ENCODE measurements at regions not wholly inside any gene's neighbourhood (a gene's known extent, or its start where the extent isn't known, plus 50 kb on each side); places are given as distances from the start of the nearest gene placed in this dataset.

DNA sequence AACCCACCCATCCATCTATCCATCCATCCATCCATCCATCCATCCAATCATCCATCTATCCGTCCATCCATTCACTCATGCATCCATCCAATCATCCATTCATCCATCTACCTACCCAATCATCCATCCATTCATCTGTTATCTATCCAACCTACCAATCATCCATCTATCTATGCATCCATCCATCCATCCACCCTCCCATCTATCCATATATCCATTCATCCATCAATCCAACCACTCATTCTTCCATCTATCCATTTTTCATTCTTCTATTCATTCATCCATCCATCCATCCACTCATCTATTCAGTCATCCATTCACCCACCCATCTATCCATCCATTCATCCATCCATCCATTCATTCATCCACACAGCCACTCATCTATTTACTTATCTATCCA lies 80.1 kb upstream of the SHOX start:
- Histone ChIP-seq H3K79me2 (ENCODE audit: control insufficient read depth, low read length) (no peaks in the 10 kb centered on the region), H3K9me2 (replicated peaks; ENCODE audit: control insufficient read depth, low read length) (no peaks in the 10 kb centered on the region), H3K4me1 (ENCODE audit: control insufficient read depth, low read length) (no peaks in the 10 kb centered on the region), H3F3A (ENCODE audit: control insufficient read depth, insufficient read depth) (no peaks in the 10 kb centered on the region), H3K27me3 (ENCODE audit: control insufficient read depth, low read length) (no peaks in the 10 kb centered on the region), H3K4me3 (ENCODE audit: low read length) (no peak overlapping the region), H3K36me3 (ENCODE audit: control insufficient read depth, low read length) (no peaks in the 10 kb centered on the region), H3K9me3 (ENCODE audit: control insufficient read depth, insufficient read depth, low read length) (no peaks in the 10 kb centered on the region; the same call in 1 of the 2 replicates), H3K27ac (ENCODE audit: low read depth, low read length) (no peak overlapping the region), H3K4me2 (ENCODE audit: low read length) (no peak overlapping the region), H4K20me1 (ENCODE audit: control insufficient read depth, insufficient read depth, low read depth, low read length) (no peaks in the 10 kb centered on the region)
- TF ChIP-seq EZH2phosphoT487 (IDR thresholded peaks at IDR 0.05; ENCODE audit: borderline replicate concordance, low read length), result no peak
- TF ChIP-seq, protein P1, sequence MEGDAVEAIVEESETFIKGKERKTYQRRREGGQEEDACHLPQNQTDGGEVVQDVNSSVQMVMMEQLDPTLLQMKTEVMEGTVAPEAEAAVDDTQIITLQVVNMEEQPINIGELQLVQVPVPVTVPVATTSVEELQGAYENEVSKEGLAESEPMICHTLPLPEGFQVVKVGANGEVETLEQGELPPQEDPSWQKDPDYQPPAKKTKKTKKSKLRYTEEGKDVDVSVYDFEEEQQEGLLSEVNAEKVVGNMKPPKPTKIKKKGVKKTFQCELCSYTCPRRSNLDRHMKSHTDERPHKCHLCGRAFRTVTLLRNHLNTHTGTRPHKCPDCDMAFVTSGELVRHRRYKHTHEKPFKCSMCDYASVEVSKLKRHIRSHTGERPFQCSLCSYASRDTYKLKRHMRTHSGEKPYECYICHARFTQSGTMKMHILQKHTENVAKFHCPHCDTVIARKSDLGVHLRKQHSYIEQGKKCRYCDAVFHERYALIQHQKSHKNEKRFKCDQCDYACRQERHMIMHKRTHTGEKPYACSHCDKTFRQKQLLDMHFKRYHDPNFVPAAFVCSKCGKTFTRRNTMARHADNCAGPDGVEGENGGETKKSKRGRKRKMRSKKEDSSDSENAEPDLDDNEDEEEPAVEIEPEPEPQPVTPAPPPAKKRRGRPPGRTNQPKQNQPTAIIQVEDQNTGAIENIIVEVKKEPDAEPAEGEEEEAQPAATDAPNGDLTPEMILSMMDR (IDR thresholded peaks at IDR 0.05; ENCODE audit: low read depth, low read length, poor library complexity, severe bottlenecking), result no peak

DNA sequence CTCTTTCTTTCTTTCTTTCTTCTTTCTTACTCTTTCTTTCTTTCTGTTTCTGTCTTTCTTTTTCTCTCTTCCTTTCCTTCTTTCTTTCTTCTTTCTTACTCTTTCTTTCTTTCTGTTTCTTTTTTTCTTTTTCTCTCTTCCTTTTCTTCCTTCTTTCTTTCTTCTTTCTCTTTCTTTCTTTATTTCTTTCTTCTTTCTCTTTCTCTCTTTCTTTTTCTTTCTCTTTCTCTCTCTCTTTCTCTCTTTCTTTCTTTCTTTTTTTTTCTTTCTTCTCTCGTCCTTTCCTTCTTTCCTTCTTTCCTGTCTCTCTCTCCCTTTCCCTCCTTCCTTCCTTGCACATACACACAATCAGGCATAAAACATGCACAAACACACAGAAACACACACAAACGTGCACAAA lies 79.3 kb upstream of the SHOX start:
- Histone ChIP-seq H3K79me2 (ENCODE audit: control insufficient read depth, low read length) (no peaks in the 10 kb centered on the region), H3K27me3 (ENCODE audit: control insufficient read depth, low read length) (no peaks in the 10 kb centered on the region), H3K9me3 (ENCODE audit: control insufficient read depth, insufficient read depth, low read length) (no peaks in the 10 kb centered on the region; the same call in 1 of the 2 replicates), H3K4me2 (ENCODE audit: low read length) (no peak overlapping the region), H4K20me1 (ENCODE audit: control insufficient read depth, insufficient read depth, low read depth, low read length) (no peaks in the 10 kb centered on the region), H3K4me1 (ENCODE audit: control insufficient read depth, low read length) (no peaks in the 10 kb centered on the region), H3K27ac (ENCODE audit: low read depth, low read length) (no peak overlapping the region), H3K36me3 (ENCODE audit: control insufficient read depth, low read length) (no peaks in the 10 kb centered on the region), H3K9me2 (replicated peaks; ENCODE audit: control insufficient read depth, low read length) (no peaks in the 10 kb centered on the region), H3F3A (ENCODE audit: control insufficient read depth, insufficient read depth) (no peaks in the 10 kb centered on the region), H3K4me3 (ENCODE audit: low read length) (no peak overlapping the region)
- TF ChIP-seq, protein P1 (IDR thresholded peaks at IDR 0.05; ENCODE audit: low read depth, low read length, poor library complexity, severe bottlenecking), result no peak
- no peak for TF ChIP-seq EZH2phosphoT487 (IDR thresholded peaks at IDR 0.05; ENCODE audit: borderline replicate concordance, low read length)

DNA sequence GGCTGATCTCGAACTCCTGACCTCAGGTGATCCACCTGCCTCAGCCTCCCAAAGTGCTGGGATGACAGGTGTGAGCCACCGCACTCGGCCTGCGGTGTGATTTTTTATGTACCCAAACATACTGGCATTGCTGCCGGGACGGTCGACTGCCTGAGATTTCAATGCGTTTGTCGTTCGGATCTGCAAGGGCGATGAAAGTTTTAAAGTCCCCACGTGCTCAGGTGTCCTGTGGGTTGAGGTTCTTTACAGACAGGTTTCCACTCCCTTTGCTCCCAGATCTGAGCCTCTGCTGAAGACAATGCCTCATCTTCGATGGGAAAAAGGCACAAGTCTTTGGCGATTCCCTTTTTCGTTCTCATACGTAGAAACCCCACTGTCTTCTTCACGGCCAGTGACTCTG lies 78.1 kb upstream of the SHOX start:
- Histone ChIP-seq H3K4me1 (ENCODE audit: control insufficient read depth, low read length) (no peaks in the 10 kb centered on the region), H3K79me2 (ENCODE audit: control insufficient read depth, low read length) (no peaks in the 10 kb centered on the region), H3K9me3 (ENCODE audit: control insufficient read depth, insufficient read depth, low read length) (no peaks in the 10 kb centered on the region; the same call in 1 of the 2 replicates), H3K9me2 (replicated peaks; ENCODE audit: control insufficient read depth, low read length) (no peaks in the 10 kb centered on the region), H3K4me2 (ENCODE audit: low read length) (no peak overlapping the region), H3K4me3 (ENCODE audit: low read length) (no peak overlapping the region), H3K27ac (ENCODE audit: low read depth, low read length) (no peak overlapping the region), H3K27me3 (ENCODE audit: control insufficient read depth, low read length) (no peaks in the 10 kb centered on the region), H4K20me1 (ENCODE audit: control insufficient read depth, insufficient read depth, low read depth, low read length) (no peaks in the 10 kb centered on the region), H3F3A (ENCODE audit: control insufficient read depth, insufficient read depth) (no peaks in the 10 kb centered on the region), H3K36me3 (ENCODE audit: control insufficient read depth, low read length) (no peaks in the 10 kb centered on the region)
- TF ChIP-seq EZH2phosphoT487 (IDR thresholded peaks at IDR 0.05; ENCODE audit: borderline replicate concordance, low read length), result no peak
- TF ChIP-seq, protein P1 (IDR thresholded peaks at IDR 0.05; ENCODE audit: low read depth, low read length, poor library complexity, severe bottlenecking), result no peak
